ENCODE measurements at regions not wholly inside any gene's neighbourhood (a gene's known extent, or its start where the extent isn't known, plus 50 kb on each side); places are given as distances from the start of the nearest gene placed in this dataset.

- TF ChIP-seq, protein P1, sequence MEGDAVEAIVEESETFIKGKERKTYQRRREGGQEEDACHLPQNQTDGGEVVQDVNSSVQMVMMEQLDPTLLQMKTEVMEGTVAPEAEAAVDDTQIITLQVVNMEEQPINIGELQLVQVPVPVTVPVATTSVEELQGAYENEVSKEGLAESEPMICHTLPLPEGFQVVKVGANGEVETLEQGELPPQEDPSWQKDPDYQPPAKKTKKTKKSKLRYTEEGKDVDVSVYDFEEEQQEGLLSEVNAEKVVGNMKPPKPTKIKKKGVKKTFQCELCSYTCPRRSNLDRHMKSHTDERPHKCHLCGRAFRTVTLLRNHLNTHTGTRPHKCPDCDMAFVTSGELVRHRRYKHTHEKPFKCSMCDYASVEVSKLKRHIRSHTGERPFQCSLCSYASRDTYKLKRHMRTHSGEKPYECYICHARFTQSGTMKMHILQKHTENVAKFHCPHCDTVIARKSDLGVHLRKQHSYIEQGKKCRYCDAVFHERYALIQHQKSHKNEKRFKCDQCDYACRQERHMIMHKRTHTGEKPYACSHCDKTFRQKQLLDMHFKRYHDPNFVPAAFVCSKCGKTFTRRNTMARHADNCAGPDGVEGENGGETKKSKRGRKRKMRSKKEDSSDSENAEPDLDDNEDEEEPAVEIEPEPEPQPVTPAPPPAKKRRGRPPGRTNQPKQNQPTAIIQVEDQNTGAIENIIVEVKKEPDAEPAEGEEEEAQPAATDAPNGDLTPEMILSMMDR (IDR thresholded peaks at IDR 0.05): no peak
- DNase-seq (ENCODE audit: low spot score): peak; percentile 36
- Histone ChIP-seq H3K27ac (no peak overlapping the region), H3K9me3 (no peaks in the 10 kb centered on the region), H3K4me3 (no peak overlapping the region), H3K36me3 (no peaks in the 10 kb centered on the region), H3K4me1 (no peaks in the 10 kb centered on the region), H3K27me3 (no peaks in the 10 kb centered on the region)
Observed at GRCh38 chr6:4678506-4679300, 97.5 kb upstream of the CDYL start.

- Histone ChIP-seq H3K36me3 (no peaks in the 10 kb centered on the region), H3K4me3 (no peak overlapping the region), H3K27ac (no peak overlapping the region), H3K4me1 (no peaks in the 10 kb centered on the region), H3K27me3 (no peaks in the 10 kb centered on the region), H3K9me3 (no peaks in the 10 kb centered on the region)
- DNase-seq (ENCODE audit: low spot score): peak; percentile 38
- TF ChIP-seq, protein P1 (IDR thresholded peaks at IDR 0.05): no peak
Observed at GRCh38 chr6:4677751-4678065, 98.5 kb upstream of the CDYL start.

DNA sequence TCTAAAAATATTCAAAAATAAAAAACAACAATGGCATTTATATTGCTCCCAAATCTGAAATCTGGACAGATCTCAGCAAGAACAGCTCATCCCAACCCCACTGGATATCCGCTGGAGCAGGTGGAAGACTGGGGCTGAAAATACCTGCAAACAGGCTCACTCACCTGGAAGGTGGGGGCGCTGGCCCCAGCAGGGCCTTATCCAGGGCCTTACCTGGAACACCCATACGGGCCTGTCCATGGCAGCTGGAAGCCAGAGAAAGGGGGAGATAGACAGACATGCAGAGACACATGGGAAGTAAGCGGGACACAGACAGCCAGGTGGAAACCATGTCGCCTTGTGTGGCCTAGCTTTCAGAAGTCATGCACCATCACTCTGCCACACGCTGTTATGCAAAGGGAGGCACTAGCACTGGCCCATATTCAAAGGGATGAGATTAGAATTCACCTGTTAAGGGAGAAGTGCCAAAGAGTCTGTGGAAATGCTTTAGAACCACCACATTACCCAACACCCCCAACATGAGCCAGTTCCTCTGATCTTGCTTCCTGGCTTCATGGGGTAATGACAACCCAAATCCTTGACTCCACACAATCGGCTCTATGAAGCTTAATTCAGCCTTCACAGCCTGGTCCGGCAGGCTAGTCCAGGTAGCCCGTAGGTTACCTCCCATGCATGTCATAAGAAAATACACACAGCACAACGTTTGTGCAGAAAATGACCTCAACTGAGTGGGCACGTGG, 99.0 kb upstream of the CDYL start:
- no peak overlapping the region for H3K27ac ChIP-seq
- H3K36me3 ChIP-seq: no peaks in the 10 kb centered on the region
- H3K9me3 ChIP-seq: no peaks in the 10 kb centered on the region
- TF ChIP-seq, protein P1 (IDR thresholded peaks at IDR 0.05): no peak
- no peaks in the 10 kb centered on the region for H3K4me1 ChIP-seq
- H3K27me3 ChIP-seq: no peaks in the 10 kb centered on the region
- DNase-seq (ENCODE audit: low spot score): peak; percentile 55
- H3K4me3 ChIP-seq: no peak overlapping the region

DNA sequence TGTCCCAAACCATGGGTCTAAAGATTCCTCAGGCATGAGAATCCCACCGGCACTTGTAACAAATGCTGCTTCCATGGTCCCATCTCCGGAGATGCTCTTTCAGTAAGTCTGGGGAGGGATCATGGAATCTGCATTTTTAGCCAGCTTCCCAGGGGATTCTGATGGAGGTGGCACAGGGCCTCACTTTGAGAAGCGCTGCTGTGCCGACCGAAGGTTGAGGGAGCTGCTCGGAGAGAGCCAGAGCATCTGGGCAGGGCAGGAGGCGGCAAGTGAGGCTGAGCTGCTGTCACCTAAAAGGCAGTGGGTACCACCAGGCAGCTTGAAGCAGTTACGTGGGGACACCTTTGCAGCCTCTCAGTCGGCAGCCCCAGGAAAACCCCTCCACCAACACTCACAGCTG, 100.2 kb upstream of the CDYL start:
- Histone ChIP-seq H3K27me3 (no peaks in the 10 kb centered on the region), H3K9me3 (no peaks in the 10 kb centered on the region), H3K36me3 (no peaks in the 10 kb centered on the region), H3K4me1 (no peaks in the 10 kb centered on the region), H3K27ac (no peak overlapping the region), H3K4me3 (no peak overlapping the region)
- peak; percentile 32 for DNase-seq (ENCODE audit: low spot score)
- TF ChIP-seq, protein P1 (IDR thresholded peaks at IDR 0.05): no peak

DNA sequence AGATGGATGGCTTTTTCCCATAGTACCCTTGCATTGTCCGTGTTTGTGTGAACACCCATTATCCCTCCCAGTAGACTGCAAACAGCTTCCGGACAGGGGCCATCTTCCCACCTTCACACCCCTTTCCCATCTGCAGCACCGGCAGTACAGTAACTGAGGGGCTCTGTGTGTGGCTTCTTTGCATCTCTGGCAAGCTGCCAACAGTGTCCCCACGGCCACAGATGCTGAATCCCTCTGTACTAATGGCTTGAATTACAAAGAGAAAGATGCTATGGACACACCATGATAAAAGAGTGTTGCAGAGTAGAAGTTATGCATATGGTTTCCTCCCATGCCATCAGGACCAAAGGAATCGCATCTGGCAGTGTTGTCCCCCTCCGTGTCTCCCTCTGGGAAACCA, 101.1 kb upstream of the CDYL start:
- Histone ChIP-seq H3K9me3 (no peaks in the 10 kb centered on the region), H3K4me3 (no peak overlapping the region), H3K4me1 (no peaks in the 10 kb centered on the region), H3K27ac (no peak overlapping the region), H3K36me3 (no peaks in the 10 kb centered on the region), H3K27me3 (no peaks in the 10 kb centered on the region)
- DNase-seq (ENCODE audit: low spot score): peak; percentile 40
- TF ChIP-seq, protein P1 (IDR thresholded peaks at IDR 0.05): no peak

Measured in right atrium auricular region (tissue), 2 donors.